ENCODE measurements at regions not wholly inside any gene's neighbourhood (a gene's known extent, or its start where the extent isn't known, plus 50 kb on each side); places are given as distances from the start of the nearest gene placed in this dataset.

DNA sequence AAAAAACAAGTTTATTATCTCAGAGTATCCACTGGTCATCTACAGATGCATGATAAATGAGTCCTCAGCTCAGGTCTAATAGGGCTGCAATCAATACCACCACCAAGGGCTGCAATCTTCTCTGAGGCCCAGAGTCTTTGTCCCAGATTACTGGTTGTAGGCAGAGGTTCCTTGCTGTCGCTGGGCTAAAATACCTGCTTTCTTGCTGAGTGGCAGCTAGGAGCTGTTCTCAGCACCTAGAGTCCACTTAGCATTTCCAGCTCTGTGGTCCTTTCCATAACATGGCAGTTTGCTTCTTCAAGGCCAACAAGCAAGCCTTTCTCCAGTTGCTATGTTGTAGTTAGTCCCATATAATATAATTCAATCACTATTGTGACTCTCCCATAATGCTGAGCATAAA, 351.3 kb downstream of the SLITRK1 start:
- H3K4me1 ChIP-seq = no peaks in the 10 kb centered on the region
- H3K9me3 ChIP-seq = peaks cover 0 to 4% (median 0%) of the 10 kb centered on the region in 4 donors
- WGBS, 2 donors = 48 to 57% methylated on average over 1 of the region's 1 CpG
- TF ChIP-seq EP300 (IDR thresholded peaks at IDR 0.05) (no peak), POLR2A (IDR thresholded peaks at IDR 0.05) (no peak), POLR2AphosphoS5 (IDR thresholded peaks at IDR 0.05) (no peak)
- TF ChIP-seq, protein P1, sequence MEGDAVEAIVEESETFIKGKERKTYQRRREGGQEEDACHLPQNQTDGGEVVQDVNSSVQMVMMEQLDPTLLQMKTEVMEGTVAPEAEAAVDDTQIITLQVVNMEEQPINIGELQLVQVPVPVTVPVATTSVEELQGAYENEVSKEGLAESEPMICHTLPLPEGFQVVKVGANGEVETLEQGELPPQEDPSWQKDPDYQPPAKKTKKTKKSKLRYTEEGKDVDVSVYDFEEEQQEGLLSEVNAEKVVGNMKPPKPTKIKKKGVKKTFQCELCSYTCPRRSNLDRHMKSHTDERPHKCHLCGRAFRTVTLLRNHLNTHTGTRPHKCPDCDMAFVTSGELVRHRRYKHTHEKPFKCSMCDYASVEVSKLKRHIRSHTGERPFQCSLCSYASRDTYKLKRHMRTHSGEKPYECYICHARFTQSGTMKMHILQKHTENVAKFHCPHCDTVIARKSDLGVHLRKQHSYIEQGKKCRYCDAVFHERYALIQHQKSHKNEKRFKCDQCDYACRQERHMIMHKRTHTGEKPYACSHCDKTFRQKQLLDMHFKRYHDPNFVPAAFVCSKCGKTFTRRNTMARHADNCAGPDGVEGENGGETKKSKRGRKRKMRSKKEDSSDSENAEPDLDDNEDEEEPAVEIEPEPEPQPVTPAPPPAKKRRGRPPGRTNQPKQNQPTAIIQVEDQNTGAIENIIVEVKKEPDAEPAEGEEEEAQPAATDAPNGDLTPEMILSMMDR (IDR thresholded peaks at IDR 0.05) = no peak
- no peaks in the 10 kb centered on the region for H3K36me3 ChIP-seq
- no peaks in the 10 kb centered on the region for H3K27me3 ChIP-seq
- DNase-seq = no peak
- H3K4me3 ChIP-seq = no peak overlapping the region
- H3K27ac ChIP-seq = no peak overlapping the region
- intact Hi-C loops (cut with DNase I) = no loop called here

DNA sequence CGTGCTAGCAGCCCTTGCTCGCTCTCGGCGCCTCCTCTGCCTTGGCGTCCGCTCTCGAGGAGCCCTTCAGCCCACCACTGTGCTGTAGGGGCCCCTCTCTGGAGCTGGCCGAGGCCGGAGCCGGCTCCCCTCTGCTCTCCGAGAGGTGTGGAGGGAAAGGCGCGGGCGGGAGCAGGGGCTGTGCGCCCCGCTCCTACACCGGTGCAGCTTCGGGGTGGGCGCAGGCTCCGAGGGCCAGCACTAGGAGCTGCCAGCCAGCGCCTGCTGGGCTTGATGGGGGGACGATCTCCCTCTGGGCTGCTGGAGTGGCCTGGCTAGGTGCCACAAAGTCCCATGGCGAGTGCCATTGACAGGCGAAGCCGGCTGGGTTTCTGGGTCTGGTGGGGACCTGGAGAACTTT, 365.5 kb downstream of the SLITRK1 start:
- no peak for DNase-seq
- no peaks in the 10 kb centered on the region for H3K9me3 ChIP-seq
- no peak for TF ChIP-seq EP300 (IDR thresholded peaks at IDR 0.05)
- no peak for TF ChIP-seq POLR2A (IDR thresholded peaks at IDR 0.05)
- TF ChIP-seq, protein P1 (IDR thresholded peaks at IDR 0.05) = no peak
- TF ChIP-seq POLR2AphosphoS5 (IDR thresholded peaks at IDR 0.05) = no peak
- intact Hi-C loops (cut with DNase I) = no loop called here
- no peak overlapping the region for H3K4me3 ChIP-seq
- no peaks in the 10 kb centered on the region for H3K36me3 ChIP-seq
- H3K27me3 ChIP-seq = no peaks in the 10 kb centered on the region
- no peak overlapping the region for H3K27ac ChIP-seq
- 91 to 94% methylated on average over 25 of the region's 25 CpGs for WGBS, 2 donors
- no peaks in the 10 kb centered on the region for H3K4me1 ChIP-seq

DNA sequence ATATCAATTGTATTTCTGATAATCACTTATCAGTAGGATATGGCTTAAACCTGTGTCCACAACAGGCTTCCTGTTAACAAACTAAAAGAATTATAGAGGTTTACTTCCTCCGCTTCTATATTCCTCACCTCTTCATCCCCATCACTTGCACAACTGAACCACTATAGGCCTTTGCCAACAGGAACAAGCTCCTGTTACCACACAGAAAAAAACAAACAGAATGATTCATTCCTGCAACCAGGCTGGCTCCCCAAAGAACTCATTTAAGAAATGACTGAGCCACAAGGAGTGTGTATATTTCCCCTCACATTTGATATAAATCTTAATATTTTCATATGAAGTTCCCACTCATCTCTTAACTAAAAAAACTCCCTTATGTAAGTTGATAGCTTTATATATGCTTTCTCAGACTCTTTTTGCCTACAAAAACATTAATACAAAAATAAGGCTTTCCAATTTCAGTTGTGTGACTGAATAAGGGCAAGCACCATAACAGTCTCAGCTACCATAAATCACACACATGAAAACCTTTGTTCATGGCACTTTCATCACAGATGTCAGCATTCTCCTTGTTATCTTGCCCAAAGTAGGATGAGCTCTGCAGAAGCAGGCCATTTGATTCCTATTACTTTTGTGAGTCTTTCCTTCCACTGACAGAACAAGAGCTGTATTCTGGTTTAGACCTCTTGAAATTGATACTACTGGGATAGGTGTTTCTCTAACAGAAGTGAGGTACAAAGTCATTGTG, 366.8 kb downstream of the SLITRK1 start:
- Histone ChIP-seq H3K4me1 (no peaks in the 10 kb centered on the region), H3K27me3 (no peaks in the 10 kb centered on the region), H3K36me3 (no peaks in the 10 kb centered on the region), H3K9me3 (no peaks in the 10 kb centered on the region), H3K27ac (no peak overlapping the region), H3K4me3 (no peak overlapping the region)
- 90 to 95% methylated on average over 1 of the region's 1 CpG for WGBS, 2 donors
- no peak for TF ChIP-seq EP300 (IDR thresholded peaks at IDR 0.05)
- TF ChIP-seq POLR2AphosphoS5 (IDR thresholded peaks at IDR 0.05) = no peak
- TF ChIP-seq, protein P1 (IDR thresholded peaks at IDR 0.05) = no peak
- TF ChIP-seq POLR2A (IDR thresholded peaks at IDR 0.05) = no peak
- intact Hi-C loops (cut with DNase I) = no loop called here
- no peak for DNase-seq

DNA sequence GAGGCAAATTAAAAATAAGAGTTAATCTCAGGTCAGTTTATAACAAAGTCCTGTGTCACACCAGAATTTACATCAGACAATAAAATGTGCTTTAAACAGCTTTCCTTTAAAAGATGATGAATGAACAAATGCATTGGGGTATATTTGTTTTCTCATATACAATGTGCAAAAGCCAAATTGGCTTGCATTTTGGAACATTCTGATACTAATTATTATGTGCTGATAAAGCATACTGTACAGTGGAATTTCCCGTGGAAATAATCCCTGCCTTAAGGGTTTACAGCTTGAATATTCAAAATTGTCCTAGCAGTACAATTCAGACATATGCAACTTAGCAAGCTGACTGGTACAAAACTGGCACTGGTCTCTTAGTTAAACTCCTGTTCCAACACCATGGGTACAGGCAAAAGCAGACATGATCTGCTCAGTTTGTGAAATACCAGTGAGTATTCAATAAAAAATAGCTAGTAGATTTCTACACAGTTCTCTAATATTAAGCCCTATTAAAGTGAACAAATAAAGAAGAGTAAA, 373.4 kb downstream of the SLITRK1 start:
- H3K27ac ChIP-seq = no peak overlapping the region
- DNase-seq = no peak
- WGBS, 2 donors = 50 to 53% methylated on average over 1 of the region's 1 CpG
- no peaks in the 10 kb centered on the region for H3K36me3 ChIP-seq
- no peak overlapping the region for H3K4me3 ChIP-seq
- H3K27me3 ChIP-seq = no peaks in the 10 kb centered on the region
- no peaks in the 10 kb centered on the region for H3K9me3 ChIP-seq
- peaks cover 0 to 9% (median 0%) of the 10 kb centered on the region in 4 donors for H3K4me1 ChIP-seq
- intact Hi-C loops (cut with DNase I) = no loop called here
- TF ChIP-seq, protein P1 (IDR thresholded peaks at IDR 0.05) = no peak
- TF ChIP-seq POLR2AphosphoS5 (IDR thresholded peaks at IDR 0.05) (no peak), EP300 (IDR thresholded peaks at IDR 0.05) (no peak), POLR2A (IDR thresholded peaks at IDR 0.05) (no peak)

Measured in sigmoid colon (tissue), 6 donors.